Caco-2 (cell line): ENCODE measurements at regions not wholly inside any gene's neighbourhood (a gene's known extent, or its start where the extent isn't known, plus 50 kb on each side); places are given as distances from the start of the nearest gene placed in this dataset.

ENCODE experiments used
- BruUV-seq: library from RNA; stranded (reverse); fragments of 400-500 nt; replicated peaks from 2 replicates; lab custom pipeline; 2021; lab: Mats Ljungman, UMichigan
- CTCF ChIA-PET: fragments of 300-600 bp; sonication (Branson Sonifier 250); formaldehyde crosslinking; loops from one replicate; lab custom pipeline; 2022; ENCODE audit warnings: antibody characterized with exemption; lab: Charles Lee
- POLR2A ChIA-PET: fragments of 300-600 bp; sonication (Branson Sonifier 250); formaldehyde crosslinking; loops from one replicate; lab custom pipeline; 2022; ENCODE audit warnings: antibody characterized with exemption; lab: Charles Lee
- DNase-seq, 2 experiments: peaks; one replicate each; pipeline versions ENCODE4 v3.0.0 to v3.0.0-alpha.2; 2020 to 2022
- H3K27me3 ChIP-seq: replicated peaks from 2 replicates; pipeline ENCODE4 v1.6.0; 2011; ENCODE audit warnings: low read length; ENCODE audit not compliant: control insufficient read depth, insufficient read depth
- H3K36me3 ChIP-seq: 2 replicates; pipeline ENCODE4 v1.5.1; 2011; ENCODE audit warnings: low read length; ENCODE audit not compliant: control insufficient read depth, insufficient read depth
- H3K4me1 ChIP-seq: fragments of 250-450 bp; sonication (Bioruptor Pico); 2 replicates; pipeline ENCODE4 v1.5.1; 2020; ENCODE audit warnings: mild to moderate bottlenecking
- H3K4me3 ChIP-seq: 2 replicates; pipeline ENCODE4 v1.5.1; 2011; ENCODE audit warnings: low read depth, mild to moderate bottlenecking, control low read depth, low read length
- H3K9me3 ChIP-seq: fragments of 250-450 bp; sonication (Bioruptor Pico); 2 replicates; pipeline ENCODE4 v1.5.1; 2020; ENCODE audit warnings: mild to moderate bottlenecking, moderate library complexity
- H3K27ac Mint-ChIP-seq: one replicate; pipeline ENCODE4 v1.8.0; 2022; ENCODE audit warnings: mixed read lengths; ENCODE audit not compliant: unreplicated experiment
- H3K27me3 Mint-ChIP-seq: one replicate; pipeline ENCODE4 v1.8.0; 2022; ENCODE audit warnings: mixed read lengths; ENCODE audit not compliant: insufficient read depth, unreplicated experiment
- H3K36me3 Mint-ChIP-seq: one replicate; pipeline ENCODE4 v1.8.0; 2022; ENCODE audit warnings: mild to moderate bottlenecking, mixed read lengths; ENCODE audit not compliant: insufficient read depth, unreplicated experiment
- H3K4me1 Mint-ChIP-seq: one replicate; pipeline ENCODE4 v1.8.0; 2022; ENCODE audit warnings: low read depth, mixed read lengths; ENCODE audit not compliant: unreplicated experiment
- H3K4me3 Mint-ChIP-seq: one replicate; pipeline ENCODE4 v1.8.0; 2022; ENCODE audit warnings: mild to moderate bottlenecking, moderate library complexity, mixed read lengths; ENCODE audit not compliant: unreplicated experiment
- H3K9me3 Mint-ChIP-seq: one replicate; pipeline ENCODE4 v1.8.0; 2022; ENCODE audit warnings: mixed read lengths; ENCODE audit not compliant: unreplicated experiment
- intact Hi-C: fragments of 100-400 bp; cut with micrococcal nuclease; formaldehyde crosslinking; loops from one replicate; pipeline ENCODE4 v1.10.0; 2022; ENCODE audit not compliant: unreplicated experiment
- TF ChIP-seq, protein P1 (sequence below), 2 experiments: fragments of 200-600 bp in 1 of 2; IDR thresholded peaks; 1 replicate in 1 of 2; 2 replicates in 1 of 2; pipeline versions ENCODE4 v1.5.1 to v1.8.0; 2011 to 2022; ENCODE audit warnings: antibody characterized with exemption in 1 of 2, control low read depth in 1 of 2, inconsistent platforms in 1 of 2, low read depth in 1 of 2, low read length in 1 of 2, mild to moderate bottlenecking in 1 of 2, moderate library complexity in 1 of 2; ENCODE audit not compliant: insufficient read depth in 1 of 2, severe bottlenecking in 1 of 2, unreplicated experiment in 1 of 2

DNA sequence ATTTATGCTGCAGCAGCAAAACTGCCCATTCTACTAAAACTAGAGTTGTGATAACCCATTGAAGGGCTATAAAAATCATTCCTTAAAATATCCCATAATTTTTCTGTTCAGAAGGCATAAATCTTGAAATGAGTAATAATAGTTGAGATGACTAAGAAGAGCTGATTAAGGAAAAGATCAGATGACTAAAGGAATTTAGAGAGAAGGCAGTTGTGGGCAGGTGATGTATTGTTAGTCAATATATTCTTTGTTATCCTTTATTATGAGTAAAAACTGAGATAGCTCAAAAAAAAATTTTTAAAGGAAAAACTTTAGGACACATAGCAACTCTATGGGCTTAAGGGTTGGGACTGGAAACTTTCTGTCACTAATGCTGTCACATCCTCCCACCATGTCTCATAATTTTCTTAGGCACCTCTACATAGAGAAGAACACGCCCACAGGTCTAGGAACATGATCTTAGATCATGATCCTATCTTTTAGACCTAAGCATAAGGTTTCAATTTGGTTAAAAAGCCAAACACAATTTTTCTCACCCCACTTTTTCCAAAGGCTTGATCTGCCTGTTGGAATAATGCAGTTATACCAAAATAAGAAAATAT is 597.5 kb upstream of the MEF2C start:
- Mint-ChIP-seq H3K4me3 (no peak overlapping the region), H3K9me3 (no peaks in the 10 kb centered on the region), H3K36me3 (no peaks in the 10 kb centered on the region), H3K27me3 (no peaks in the 10 kb centered on the region), H3K4me1 (peaks cover 6% of the 10 kb centered on the region), H3K27ac (no peak overlapping the region)
- no peak overlapping the region for H3K4me3 ChIP-seq
- no peaks in the 10 kb centered on the region for H3K36me3 ChIP-seq
- no peaks in the 10 kb centered on the region for H3K9me3 ChIP-seq
- no TSS peak for BruUV-seq
- CTCF ChIA-PET: no interaction called here
- H3K27me3 ChIP-seq: no peaks in the 10 kb centered on the region
- POLR2A ChIA-PET: no interaction called here
- no peak for DNase-seq
- H3K4me1 ChIP-seq: peaks cover 9% of the 10 kb centered on the region; the same call in 1 of the 2 replicates
- intact Hi-C loops: no loop called here
- TF ChIP-seq, protein P1, sequence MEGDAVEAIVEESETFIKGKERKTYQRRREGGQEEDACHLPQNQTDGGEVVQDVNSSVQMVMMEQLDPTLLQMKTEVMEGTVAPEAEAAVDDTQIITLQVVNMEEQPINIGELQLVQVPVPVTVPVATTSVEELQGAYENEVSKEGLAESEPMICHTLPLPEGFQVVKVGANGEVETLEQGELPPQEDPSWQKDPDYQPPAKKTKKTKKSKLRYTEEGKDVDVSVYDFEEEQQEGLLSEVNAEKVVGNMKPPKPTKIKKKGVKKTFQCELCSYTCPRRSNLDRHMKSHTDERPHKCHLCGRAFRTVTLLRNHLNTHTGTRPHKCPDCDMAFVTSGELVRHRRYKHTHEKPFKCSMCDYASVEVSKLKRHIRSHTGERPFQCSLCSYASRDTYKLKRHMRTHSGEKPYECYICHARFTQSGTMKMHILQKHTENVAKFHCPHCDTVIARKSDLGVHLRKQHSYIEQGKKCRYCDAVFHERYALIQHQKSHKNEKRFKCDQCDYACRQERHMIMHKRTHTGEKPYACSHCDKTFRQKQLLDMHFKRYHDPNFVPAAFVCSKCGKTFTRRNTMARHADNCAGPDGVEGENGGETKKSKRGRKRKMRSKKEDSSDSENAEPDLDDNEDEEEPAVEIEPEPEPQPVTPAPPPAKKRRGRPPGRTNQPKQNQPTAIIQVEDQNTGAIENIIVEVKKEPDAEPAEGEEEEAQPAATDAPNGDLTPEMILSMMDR (IDR thresholded peaks at IDR 0.05; ENCODE audit: insufficient read depth in 1 of 2, low read depth in 1 of 2, low read length in 1 of 2, severe bottlenecking in 1 of 2, unreplicated experiment in 1 of 2): no peak

DNA sequence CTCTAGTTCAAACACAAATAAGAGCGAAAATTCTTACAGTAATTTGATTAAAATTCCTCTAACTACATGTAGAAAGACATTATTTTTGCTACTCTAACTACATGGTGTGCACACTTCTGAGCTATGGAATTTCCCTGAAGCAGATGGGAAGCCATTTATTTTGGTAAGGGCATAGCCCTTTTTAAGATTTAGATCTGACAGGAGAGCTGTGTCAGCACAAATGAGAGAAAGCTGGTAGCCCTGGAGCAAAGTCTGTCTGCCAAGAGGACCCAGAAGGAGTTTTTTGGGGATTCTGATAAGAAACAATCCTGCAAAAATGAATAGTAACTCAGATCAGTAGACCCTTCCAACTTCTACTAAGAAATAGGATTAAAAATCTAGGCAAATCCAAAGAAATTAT is 595.9 kb upstream of the MEF2C start:
- Mint-ChIP-seq H3K36me3 (no peaks in the 10 kb centered on the region), H3K27ac (no peak overlapping the region), H3K4me1 (peaks cover 6% of the 10 kb centered on the region), H3K9me3 (no peaks in the 10 kb centered on the region), H3K27me3 (no peaks in the 10 kb centered on the region), H3K4me3 (no peak overlapping the region)
- no peak for DNase-seq
- ChIA-PET CTCF (no interaction called here), POLR2A (no interaction called here)
- H3K27me3 ChIP-seq: no peaks in the 10 kb centered on the region
- no peaks in the 10 kb centered on the region for H3K36me3 ChIP-seq
- H3K9me3 ChIP-seq: no peaks in the 10 kb centered on the region
- H3K4me1 ChIP-seq: peaks cover 10% of the 10 kb centered on the region; the same call in 1 of the 2 replicates
- intact Hi-C loops: no loop called here
- BruUV-seq: no TSS peak
- no peak overlapping the region for H3K4me3 ChIP-seq
- TF ChIP-seq, protein P1 (IDR thresholded peaks at IDR 0.05; ENCODE audit: insufficient read depth in 1 of 2, low read depth in 1 of 2, low read length in 1 of 2, severe bottlenecking in 1 of 2, unreplicated experiment in 1 of 2): no peak

DNA sequence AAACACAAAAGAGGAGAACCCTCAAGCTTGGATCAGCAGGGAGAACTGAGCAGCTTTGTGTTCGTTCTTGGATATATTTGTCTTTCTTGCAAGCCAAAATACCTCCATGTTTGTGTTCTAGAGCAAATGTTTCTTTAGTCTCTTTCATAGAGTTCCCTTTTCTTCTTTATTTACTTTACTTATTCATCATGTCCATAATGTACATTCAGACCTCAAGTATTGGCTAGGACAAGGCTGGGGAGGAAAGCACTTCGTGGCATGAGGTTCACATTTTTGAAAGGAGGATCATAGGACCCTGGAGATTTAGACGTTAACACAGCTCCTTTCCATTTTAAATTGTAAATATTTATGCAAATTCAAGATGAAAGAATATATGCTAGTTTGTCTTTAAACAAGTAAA is 590.2 kb upstream of the MEF2C start:
- Mint-ChIP-seq H3K9me3 (no peaks in the 10 kb centered on the region), H3K36me3 (no peaks in the 10 kb centered on the region), H3K4me1 (peaks cover 12% of the 10 kb centered on the region), H3K4me3 (no peak overlapping the region), H3K27me3 (no peaks in the 10 kb centered on the region), H3K27ac (no peak overlapping the region)
- no peaks in the 10 kb centered on the region for H3K27me3 ChIP-seq
- H3K36me3 ChIP-seq: no peaks in the 10 kb centered on the region
- no peak overlapping the region for H3K4me3 ChIP-seq
- DNase-seq: no peak
- BruUV-seq: no TSS peak
- intact Hi-C loops: no loop called here
- no peaks in the 10 kb centered on the region for H3K9me3 ChIP-seq
- peaks cover 10% of the 10 kb centered on the region; the same call in 1 of the 2 replicates for H3K4me1 ChIP-seq
- CTCF ChIA-PET: no interaction called here
- POLR2A ChIA-PET: no interaction called here
- TF ChIP-seq, protein P1 (IDR thresholded peaks at IDR 0.05; ENCODE audit: insufficient read depth in 1 of 2, low read depth in 1 of 2, low read length in 1 of 2, severe bottlenecking in 1 of 2, unreplicated experiment in 1 of 2): no peak
